Sigmoid colon (tissue), 4 donors: ENCODE measurements at regions not wholly inside any gene's neighbourhood (a gene's known extent, or its start where the extent isn't known, plus 50 kb on each side); places are given as distances from the start of the nearest gene placed in this dataset.

Experiments used
- POLR2A ChIP-seq, 2 donors: fragments of 450-650 bp; IDR thresholded peaks; one replicate each; pipeline ENCODE4 v1.6.1; 2016; ENCODE audit warnings: antibody characterized with exemption in 2 of 2, mild to moderate bottlenecking in 2 of 2, moderate library complexity in 2 of 2
- POLR2AphosphoS5 ChIP-seq, 4 donors: sonication (generic); formaldehyde crosslinking; IDR thresholded peaks; one replicate each; pipeline ENCODE4 v1.6.1; 2017; ENCODE audit warnings: antibody characterized with exemption in 4 of 4
- TF ChIP-seq, protein P1 (sequence below), 4 experiments: fragments of 450-650 bp in 3 of 4; fragments of 200-600 bp in 1 of 4; IDR thresholded peaks; one replicate each; pipeline ENCODE4 v1.5.1; 2016 to 2019; ENCODE audit warnings: antibody characterized with exemption in 4 of 4, mild to moderate bottlenecking in 3 of 4, moderate library complexity in 2 of 4

DNA sequence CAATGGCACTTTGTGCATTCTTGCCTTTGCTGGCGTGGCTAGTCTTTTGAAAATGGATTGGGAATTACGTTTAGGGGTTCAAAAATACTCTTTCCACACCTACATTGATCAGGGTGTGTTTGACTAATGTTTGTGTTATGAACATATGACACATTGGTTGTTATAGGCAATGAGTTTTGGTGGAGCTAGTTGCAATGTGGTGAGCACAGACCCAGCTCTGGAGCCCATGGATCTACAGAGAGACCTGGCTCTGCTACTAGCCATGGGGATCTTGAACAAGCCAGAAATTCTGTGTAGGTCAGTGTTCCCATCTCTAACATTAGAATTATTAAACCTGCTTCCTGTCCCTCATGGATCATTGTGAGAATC lies 222.4 kb upstream of the UBL3 start:
- TF ChIP-seq POLR2A (IDR thresholded peaks at IDR 0.05) = no peak
- TF ChIP-seq, protein P1, sequence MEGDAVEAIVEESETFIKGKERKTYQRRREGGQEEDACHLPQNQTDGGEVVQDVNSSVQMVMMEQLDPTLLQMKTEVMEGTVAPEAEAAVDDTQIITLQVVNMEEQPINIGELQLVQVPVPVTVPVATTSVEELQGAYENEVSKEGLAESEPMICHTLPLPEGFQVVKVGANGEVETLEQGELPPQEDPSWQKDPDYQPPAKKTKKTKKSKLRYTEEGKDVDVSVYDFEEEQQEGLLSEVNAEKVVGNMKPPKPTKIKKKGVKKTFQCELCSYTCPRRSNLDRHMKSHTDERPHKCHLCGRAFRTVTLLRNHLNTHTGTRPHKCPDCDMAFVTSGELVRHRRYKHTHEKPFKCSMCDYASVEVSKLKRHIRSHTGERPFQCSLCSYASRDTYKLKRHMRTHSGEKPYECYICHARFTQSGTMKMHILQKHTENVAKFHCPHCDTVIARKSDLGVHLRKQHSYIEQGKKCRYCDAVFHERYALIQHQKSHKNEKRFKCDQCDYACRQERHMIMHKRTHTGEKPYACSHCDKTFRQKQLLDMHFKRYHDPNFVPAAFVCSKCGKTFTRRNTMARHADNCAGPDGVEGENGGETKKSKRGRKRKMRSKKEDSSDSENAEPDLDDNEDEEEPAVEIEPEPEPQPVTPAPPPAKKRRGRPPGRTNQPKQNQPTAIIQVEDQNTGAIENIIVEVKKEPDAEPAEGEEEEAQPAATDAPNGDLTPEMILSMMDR (IDR thresholded peaks at IDR 0.05) = no peak
- no peak for TF ChIP-seq POLR2AphosphoS5 (IDR thresholded peaks at IDR 0.05)
